Uterus (tissue), 3 donors: ENCODE measurements at regions not wholly inside any gene's neighbourhood (a gene's known extent, or its start where the extent isn't known, plus 50 kb on each side); places are given as distances from the start of the nearest gene placed in this dataset.

Source experiments
- DNase-seq, 2 donors: peaks; one replicate each; pipeline ENCODE4 v3.0.0-alpha.2; 2019 to 2020
- H3K27ac ChIP-seq, 2 donors: fragments of 200-600 bp; sonication (generic); 1 replicate in 1 of 2; 2 replicates in 1 of 2; pipeline ENCODE4 v1.5.1; 2016 to 2018
- H3K27me3 ChIP-seq, 2 donors: fragments of 200-600 bp; sonication (generic); one replicate each; pipeline ENCODE4 v1.5.1; 2018 to 2019; ENCODE audit warnings: control low read depth in 1 of 2
- H3K36me3 ChIP-seq, 2 donors: fragments of 200-600 bp; sonication (generic); one replicate each; pipeline ENCODE4 v1.5.1; 2019; ENCODE audit warnings: control low read depth in 1 of 2
- H3K4me1 ChIP-seq, 2 donors: fragments of 200-600 bp; sonication (generic); one replicate each; pipeline ENCODE4 v1.5.1; 2018 to 2019; ENCODE audit warnings: control low read depth in 1 of 2
- H3K4me3 ChIP-seq, 2 donors: fragments of 200-600 bp; sonication (generic); 1 replicate in 1 of 2; 2 replicates in 1 of 2; pipeline ENCODE4 v1.5.1; 2018 to 2019; ENCODE audit warnings: mild to moderate bottlenecking in 1 of 2
- H3K9me3 ChIP-seq, 2 donors: fragments of 200-600 bp; sonication (generic); one replicate each; pipeline ENCODE4 v1.5.1; 2019; ENCODE audit warnings: control low read depth in 1 of 2
- POLR2A ChIP-seq, 2 donors: fragments of 450-650 bp; IDR thresholded peaks; one replicate each; pipeline ENCODE4 v1.6.1; 2016; ENCODE audit warnings: antibody characterized with exemption in 2 of 2, mild to moderate bottlenecking in 1 of 2, moderate library complexity in 1 of 2
- intact Hi-C: fragments of 100-400 bp; cut with DNase I; formaldehyde crosslinking; loops from one replicate; pipeline ENCODE4 v1.15.1; 2023; ENCODE audit warnings: low total_unique reads
- TF ChIP-seq, protein P1 (sequence below), 4 experiments: fragments of 200-600 bp in 2 of 4; fragments of 450-650 bp in 2 of 4; sonication (generic) in 2 of 4; IDR thresholded peaks; one replicate each; pipeline ENCODE4 v1.5.1; 2016 to 2019; ENCODE audit warnings: antibody characterized with exemption in 4 of 4, mild to moderate bottlenecking in 2 of 4, moderate library complexity in 1 of 4
- donor health status: DM: yes; HTN: yes; CAD: no.

DNA sequence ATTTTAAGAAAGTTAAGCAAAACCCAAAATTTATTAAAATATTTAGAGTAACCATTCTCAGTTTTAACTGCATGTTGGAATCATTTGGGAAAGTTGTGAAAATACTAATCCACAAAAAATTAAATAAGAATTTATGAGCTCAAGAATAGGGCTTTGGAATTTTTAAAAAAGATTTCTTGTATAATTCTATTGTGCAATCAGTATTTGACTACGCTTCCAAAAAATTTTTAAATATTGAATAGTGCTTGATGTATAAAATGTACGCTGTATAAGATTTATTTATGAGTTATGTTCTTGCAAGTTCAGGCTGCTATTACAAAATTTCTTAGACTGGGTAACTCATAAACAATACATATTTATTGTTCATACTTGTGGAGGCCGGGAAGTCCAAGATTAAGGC, 571.7 kb downstream of the MMUT start:
- Histone ChIP-seq H3K9me3 (no peaks in the 10 kb centered on the region), H3K36me3 (no peaks in the 10 kb centered on the region), H3K27me3 (no peaks in the 10 kb centered on the region), H3K27ac (no peak overlapping the region), H3K4me1 (no peaks in the 10 kb centered on the region), H3K4me3 (no peak overlapping the region)
- no peak for DNase-seq
- intact Hi-C loops, result no loop called here
- TF ChIP-seq, protein P1, sequence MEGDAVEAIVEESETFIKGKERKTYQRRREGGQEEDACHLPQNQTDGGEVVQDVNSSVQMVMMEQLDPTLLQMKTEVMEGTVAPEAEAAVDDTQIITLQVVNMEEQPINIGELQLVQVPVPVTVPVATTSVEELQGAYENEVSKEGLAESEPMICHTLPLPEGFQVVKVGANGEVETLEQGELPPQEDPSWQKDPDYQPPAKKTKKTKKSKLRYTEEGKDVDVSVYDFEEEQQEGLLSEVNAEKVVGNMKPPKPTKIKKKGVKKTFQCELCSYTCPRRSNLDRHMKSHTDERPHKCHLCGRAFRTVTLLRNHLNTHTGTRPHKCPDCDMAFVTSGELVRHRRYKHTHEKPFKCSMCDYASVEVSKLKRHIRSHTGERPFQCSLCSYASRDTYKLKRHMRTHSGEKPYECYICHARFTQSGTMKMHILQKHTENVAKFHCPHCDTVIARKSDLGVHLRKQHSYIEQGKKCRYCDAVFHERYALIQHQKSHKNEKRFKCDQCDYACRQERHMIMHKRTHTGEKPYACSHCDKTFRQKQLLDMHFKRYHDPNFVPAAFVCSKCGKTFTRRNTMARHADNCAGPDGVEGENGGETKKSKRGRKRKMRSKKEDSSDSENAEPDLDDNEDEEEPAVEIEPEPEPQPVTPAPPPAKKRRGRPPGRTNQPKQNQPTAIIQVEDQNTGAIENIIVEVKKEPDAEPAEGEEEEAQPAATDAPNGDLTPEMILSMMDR (IDR thresholded peaks at IDR 0.05), result no peak
- no peak for TF ChIP-seq POLR2A (IDR thresholded peaks at IDR 0.05)

DNA sequence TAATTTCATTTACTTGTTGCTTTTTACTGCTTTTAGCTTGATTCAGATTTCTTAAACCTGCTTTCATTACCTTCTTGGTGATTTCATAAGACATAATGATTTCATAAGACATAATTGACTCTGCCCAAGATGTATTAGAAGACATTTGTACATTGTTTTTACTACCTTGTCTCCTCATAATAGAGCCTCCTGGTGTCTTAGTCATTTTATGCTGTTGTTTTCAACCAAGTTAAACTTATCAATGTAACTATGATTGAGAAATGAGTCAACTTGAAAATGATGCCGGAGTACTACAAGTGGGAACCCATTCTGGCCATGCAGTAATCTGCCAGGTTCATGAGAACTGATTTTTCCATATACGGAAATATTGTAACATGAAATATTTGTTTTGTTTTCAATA, 573.6 kb downstream of the MMUT start:
- Histone ChIP-seq H3K4me1 (no peaks in the 10 kb centered on the region), H3K36me3 (no peaks in the 10 kb centered on the region), H3K27me3 (no peaks in the 10 kb centered on the region), H3K4me3 (no peak overlapping the region), H3K27ac (no peak overlapping the region), H3K9me3 (no peaks in the 10 kb centered on the region)
- no peak for DNase-seq
- intact Hi-C loops, result no loop called here
- no peak for TF ChIP-seq POLR2A (IDR thresholded peaks at IDR 0.05)
- TF ChIP-seq, protein P1 (IDR thresholded peaks at IDR 0.05), result no peak

DNA sequence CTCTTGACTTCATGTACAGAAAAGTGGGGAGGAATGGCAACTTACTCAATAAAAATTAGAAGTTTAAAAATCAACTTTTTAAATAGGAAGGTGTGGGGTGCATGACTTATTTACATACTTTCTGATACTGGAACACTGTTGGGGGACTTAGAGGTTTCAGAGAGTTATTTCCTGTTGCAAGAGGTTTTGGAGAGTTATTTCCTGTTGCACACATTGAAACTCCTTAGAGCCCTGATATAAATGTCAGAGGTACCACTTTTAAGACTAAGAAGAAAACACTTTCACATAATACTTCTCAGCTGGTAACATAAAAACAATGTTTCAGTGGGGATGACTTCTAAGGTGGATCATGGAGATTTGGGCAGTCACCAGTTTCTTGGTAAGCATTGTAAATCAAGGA, 579.9 kb downstream of the MMUT start:
- intact Hi-C loops, result no loop called here
- H3K36me3 ChIP-seq, result no peaks in the 10 kb centered on the region
- H3K4me3 ChIP-seq, result no peak overlapping the region
- H3K27me3 ChIP-seq, result no peaks in the 10 kb centered on the region
- no peaks in the 10 kb centered on the region for H3K9me3 ChIP-seq
- no peaks in the 10 kb centered on the region for H3K4me1 ChIP-seq
- no peak overlapping the region for H3K27ac ChIP-seq
- TF ChIP-seq POLR2A (IDR thresholded peaks at IDR 0.05), result no peak
- TF ChIP-seq, protein P1 (IDR thresholded peaks at IDR 0.05), result no peak
- no peak for DNase-seq

DNA sequence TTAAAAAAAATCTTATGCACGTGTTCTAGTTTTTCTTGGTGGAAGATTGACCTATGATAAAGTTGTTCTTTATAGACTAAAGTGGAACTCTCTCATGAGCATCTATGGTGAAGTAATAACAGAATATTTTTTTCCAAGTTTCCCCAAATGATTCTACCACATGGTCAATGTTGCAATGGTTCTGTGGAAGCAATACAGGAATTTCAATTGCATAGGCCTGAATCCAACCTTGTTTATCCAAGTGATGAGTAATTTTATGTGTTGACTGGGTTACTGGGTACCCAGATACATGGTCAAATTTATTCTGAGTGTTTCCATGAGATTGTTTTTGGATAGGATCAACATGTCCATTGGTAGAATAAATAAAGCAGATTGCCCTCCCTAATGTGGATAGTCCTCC, 581.5 kb downstream of the MMUT start:
- TF ChIP-seq, protein P1 (IDR thresholded peaks at IDR 0.05), result no peak
- no peak for TF ChIP-seq POLR2A (IDR thresholded peaks at IDR 0.05)
- Histone ChIP-seq H3K9me3 (no peaks in the 10 kb centered on the region), H3K4me1 (no peaks in the 10 kb centered on the region), H3K4me3 (no peak overlapping the region), H3K27me3 (no peaks in the 10 kb centered on the region), H3K27ac (no peak overlapping the region), H3K36me3 (no peaks in the 10 kb centered on the region)
- intact Hi-C loops, result no loop called here
- no peak for DNase-seq

DNA sequence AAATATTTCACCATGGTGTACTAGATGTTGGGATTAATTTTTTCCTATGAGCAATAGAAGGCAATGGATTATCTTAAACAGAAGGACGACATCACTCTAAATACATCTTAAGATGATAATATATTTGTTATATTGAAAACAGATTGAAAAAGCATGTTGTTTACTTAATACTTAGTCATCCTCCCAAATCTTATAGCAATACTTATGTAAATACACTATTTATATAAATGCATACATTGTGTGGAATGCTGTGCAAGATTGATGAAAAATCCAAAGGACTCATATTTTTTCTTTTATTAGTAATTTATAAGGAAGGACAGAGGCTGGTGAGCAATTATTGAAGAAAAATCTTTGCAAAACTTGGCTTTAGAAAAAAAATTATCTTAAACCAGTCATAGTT, 593.5 kb downstream of the MMUT start:
- Histone ChIP-seq H3K9me3 (no peaks in the 10 kb centered on the region), H3K27ac (no peak overlapping the region), H3K4me1 (no peaks in the 10 kb centered on the region), H3K4me3 (no peak overlapping the region), H3K36me3 (no peaks in the 10 kb centered on the region), H3K27me3 (no peaks in the 10 kb centered on the region)
- no peak for TF ChIP-seq POLR2A (IDR thresholded peaks at IDR 0.05)
- TF ChIP-seq, protein P1 (IDR thresholded peaks at IDR 0.05), result no peak
- intact Hi-C loops, result no loop called here
- DNase-seq, result no peak
